Dedifferentiated amniotic fluid mesenchymal stem cell (primary cell): ENCODE measurements at regions not wholly inside any gene's neighbourhood (a gene's known extent, or its start where the extent isn't known, plus 50 kb on each side); places are given as distances from the start of the nearest gene placed in this dataset.
"Not testable (repeated sequence)": the region's sequence is repeated elsewhere in the genome, so short reads cannot be mapped to it uniquely, and the experiment has no call there.

Experiments used
- DNase-seq: peaks from one replicate; pipeline ENCODE4 v3.0.0-alpha.2; 2016; ENCODE audit errors: extremely low spot score

DNA sequence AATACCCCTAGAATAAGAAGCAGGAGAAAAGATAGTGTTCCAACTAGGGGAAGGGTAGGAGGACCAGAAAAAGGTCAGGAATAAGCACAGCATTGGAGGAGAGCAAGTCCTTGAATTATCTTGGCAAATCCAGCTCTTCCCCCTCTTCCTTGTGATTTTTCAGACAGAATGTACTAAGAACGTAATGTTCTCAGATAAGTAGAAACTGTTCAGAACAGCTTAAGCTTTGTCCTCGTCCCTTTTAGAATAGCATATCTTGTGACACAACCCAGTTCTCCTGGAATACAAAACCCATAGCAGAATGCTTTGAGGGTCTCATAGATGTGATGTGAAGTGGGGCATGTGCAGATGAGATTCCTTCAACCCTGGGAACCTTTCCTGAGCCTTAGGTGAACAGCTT lies 97.4 kb downstream of the EMB start:
- DNase-seq: no peak

- no peak for DNase-seq
Measured at GRCh38 chr5:50340757-50341156, 100.3 kb downstream of the EMB start.

- DNase-seq: not testable (repeated sequence)
Measured at GRCh38 chr5:50330633-50331032, 110.5 kb downstream of the EMB start.

DNA sequence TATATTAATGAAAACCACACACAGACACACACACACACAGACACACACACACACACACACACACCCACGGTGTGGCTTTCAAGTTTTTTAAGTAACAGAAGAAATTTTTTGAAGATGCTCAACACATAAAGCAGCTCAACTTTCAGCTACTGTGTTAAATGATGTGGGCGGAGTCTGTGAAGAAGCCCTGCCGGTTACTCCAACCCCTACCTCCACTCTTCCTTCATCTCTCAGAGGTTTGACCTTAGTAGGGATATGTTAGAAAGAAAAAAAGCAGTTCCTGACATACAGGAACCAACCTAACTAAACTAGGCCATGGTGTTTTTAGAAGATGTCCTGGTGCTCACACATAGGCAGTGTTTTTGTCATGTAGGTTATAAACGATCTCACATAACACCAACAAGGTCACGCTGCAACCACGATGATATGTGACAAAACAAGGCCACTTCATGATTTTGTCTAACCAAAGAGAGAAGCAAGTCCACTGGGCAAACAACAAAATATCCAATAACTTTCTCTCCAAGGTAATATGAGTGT lies 112.8 kb downstream of the EMB start:
- DNase-seq: no peak

DNA sequence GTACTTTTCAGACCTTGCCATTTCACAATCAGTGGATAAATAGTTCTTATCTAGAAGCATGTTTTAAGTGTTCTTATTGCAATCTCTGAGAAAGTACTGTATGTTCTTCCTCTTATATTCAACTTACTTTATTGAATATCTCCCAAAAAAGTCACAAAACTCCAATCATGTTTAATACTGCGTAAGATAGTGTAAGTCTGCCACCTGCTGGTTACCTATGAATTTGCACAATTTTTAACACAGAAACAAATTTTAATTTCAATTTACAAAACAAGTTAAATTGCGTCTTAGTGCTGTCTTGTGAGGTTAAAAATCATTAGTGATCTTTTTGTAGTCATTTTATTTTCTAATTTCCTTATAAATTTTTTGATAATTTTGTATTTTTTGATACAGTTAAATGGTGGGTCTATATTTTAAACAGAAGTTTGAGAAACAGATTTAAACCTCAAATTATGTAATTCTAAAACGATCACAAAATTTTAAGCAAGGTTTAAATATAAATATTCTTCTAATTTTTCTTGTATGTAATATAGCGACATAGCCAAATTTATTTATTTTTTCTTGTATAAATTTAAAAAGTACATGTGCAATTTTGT lies 115.8 kb downstream of the EMB start:
- peak; percentile 58 for DNase-seq

DNA sequence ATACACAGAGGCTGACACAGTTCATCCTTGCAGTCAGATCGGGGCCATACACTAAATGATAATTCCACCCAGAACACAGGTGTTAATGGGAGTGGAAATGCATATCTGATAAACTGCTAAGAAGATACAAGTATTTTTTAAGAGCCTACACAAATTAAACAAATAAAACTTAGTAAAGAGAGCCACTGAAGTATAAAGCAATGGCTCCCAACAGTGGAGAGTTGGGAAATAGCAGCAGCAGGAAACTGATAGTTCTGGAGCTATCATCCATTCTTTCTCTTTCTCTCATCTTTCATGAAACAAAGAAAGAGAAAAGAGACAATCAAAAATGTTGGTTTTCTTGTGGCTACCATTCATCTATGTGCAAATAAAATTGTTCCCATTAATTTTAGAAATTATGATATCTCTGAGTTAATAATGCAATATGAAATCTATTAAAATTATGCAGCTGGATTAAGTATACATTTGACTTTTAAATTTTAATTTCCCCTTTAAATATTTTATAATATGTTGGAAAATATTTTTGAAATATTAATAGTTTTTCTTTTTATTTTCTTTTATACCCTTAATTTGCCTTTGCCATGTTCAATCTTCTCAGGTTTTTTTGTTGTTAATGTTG lies 120.8 kb downstream of the EMB start:
- no peak for DNase-seq

- no peak for DNase-seq
Measured at GRCh38 chr5:50318220-50318619, 122.9 kb downstream of the EMB start.

- DNase-seq: not testable (repeated sequence)
Measured at GRCh38 chr5:50306488-50306887, 134.6 kb downstream of the EMB start.

- DNase-seq: no peak
Measured at GRCh38 chr5:50302815-50303490, 138.1 kb downstream of the EMB start.

DNA sequence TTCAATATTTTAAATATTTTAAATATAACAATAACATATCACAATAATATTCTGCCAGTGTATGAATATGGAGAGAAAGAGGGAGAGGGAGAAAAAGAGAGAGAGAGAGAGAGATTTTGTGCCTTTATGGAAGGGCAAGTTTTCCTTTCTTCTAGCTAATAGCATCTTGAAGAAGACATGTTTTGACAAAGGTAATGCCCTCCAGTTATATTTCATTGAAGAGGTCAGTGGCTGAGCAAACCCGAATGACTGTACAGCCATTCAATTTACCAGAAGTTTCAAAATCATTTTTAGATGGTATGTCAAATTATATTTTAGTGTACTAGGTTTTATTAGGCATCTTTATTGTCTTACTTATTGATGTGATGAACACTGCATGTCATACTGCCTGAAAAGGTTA lies 139.3 kb downstream of the EMB start:
- DNase-seq: no peak

DNA sequence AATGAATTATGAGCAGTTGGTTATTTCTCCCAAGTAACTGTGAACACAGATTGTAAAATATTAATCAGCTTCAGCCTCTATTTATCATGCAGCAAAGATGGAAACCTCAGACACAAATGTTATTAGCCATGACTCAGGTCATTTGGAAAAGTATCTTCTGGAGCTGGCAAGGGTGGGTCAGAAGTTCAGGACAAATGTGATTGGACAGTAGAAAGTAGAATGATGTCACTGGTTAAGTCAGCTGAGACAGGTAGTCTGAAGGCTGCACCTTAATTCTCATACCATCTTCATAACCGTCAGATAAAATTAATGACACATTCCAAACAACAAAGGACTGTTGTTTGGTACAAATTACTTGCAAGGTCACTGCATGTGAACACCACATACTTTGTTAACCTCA lies 140.2 kb downstream of the EMB start:
- DNase-seq: no peak

DNA sequence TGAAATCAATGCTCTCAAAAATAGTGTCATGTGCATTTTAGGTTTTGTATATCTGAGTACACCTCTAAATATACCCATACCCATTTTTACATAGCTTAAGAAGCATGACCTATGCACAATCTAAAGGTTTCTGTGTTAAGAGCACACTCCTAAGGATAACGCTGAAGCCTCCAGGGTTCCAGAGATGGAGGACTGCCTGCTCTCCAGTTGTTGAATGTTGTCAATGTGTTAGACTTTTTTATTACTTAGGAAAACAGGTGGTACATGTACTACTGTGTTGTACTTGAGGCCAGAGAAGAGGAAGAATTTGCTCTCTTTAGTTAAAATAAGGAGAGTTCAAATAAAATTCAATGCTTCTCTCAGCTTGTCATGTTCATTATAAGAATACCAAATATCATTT lies 141.2 kb downstream of the EMB start:
- DNase-seq: no peak

DNA sequence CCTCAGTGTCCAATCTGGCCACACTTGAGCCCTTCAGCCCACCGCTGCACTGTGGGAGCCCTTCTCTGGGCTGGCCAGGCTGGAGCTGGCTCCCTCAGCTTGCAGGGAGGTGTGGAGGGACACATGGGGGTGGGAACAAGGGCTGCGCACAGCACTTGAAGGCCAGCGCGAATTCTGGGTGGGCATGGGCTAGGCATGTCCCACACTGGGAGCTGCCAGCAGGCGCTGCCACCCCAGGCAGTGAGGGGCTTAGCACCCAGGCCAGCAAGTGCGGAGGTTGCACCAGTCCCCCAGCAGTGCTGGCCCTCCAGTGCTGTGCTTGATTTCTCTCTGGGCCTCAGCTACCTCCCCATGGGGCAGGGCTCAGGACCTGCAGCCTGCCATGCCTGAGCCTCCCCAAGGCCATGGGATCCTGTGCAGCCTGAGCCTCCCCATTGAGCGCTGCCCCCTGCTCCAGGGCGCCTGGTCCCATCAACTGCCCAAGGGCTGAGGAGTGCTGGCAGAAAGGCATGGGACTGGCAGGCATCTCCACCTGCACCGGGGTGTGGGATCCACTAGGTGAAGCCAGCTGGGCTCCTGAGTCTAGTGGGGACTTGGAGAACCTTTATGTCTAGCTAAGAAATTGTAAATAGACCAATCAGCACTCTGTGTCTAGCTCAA lies 148.2 kb downstream of the EMB start:
- DNase-seq: no peak

- DNase-seq: not testable (repeated sequence)
Measured at GRCh38 chr5:50280461-50280860, 160.6 kb downstream of the EMB start.
